NCI-H2196 (cell line): ENCODE measurements at regions not wholly inside any gene's neighbourhood (a gene's known extent, or its start where the extent isn't known, plus 50 kb on each side); places are given as distances from the start of the nearest gene placed in this dataset.

Source experiments
- DNase-seq: peaks from one replicate; lab custom pipeline; 2025; ENCODE audit not compliant: unreplicated experiment; lab: John Stamatoyannopoulos, UW

- no peak for DNase-seq
These were observed 294.9 kb upstream of the ATP5MC3 start for GRCh38 chr2:175476374-175476773.

GRCh38 chr2:175475130-175475529 is 293.6 kb upstream of the ATP5MC3 start:
- DNase-seq, result no peak

DNA sequence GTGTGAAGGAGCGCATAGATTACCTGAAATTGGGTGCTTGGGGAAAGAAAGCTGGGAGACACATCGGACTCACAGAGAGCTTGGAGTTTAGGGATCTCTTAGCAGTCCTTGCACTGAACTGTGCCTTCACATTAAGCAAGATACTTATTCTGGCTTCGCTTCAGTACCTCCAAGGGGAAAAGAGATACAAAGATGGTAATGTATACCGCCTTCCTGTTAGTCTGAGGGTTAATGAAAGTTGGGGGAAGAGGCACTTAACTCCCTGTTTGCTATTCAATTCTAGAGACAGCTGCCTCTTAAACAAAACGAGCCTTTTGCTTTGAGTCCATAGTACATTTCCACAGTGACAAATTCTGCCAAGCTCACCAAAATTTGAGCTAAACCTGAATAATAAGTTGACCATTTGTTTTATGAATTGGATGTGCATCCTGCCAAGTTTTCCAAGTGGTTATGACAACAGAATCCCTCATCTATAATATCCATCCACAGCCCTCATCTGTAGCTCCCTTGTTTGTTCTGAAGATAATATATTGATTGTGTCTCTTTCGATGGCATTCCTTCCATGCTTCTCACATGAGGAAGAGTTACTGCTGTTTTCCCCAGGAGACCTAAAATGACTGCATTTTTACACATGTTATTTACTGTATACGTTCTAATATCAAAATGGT is 287.1 kb upstream of the ATP5MC3 start:
- peak; percentile 37 for DNase-seq

DNA sequence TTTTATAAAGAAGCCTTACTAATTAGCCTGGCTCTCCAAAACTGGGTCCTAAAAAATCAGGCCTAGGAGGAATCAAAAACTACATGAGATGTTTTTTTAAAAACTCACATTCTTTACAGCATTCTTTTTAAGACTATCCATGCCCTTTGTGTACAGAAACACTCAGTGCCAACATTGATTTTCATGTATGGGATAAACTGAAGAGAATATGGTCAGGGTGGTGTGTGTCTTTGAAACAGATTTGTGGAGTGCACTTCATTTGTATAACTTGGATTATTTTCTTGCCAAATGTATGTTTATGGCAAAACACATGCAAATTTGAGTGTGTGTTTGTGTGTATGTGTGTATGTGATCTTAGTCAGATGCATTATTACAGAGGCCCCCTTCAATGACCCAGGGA is 283.6 kb upstream of the ATP5MC3 start:
- no peak for DNase-seq

- DNase-seq, result no peak
These were observed 282.8 kb upstream of the ATP5MC3 start for GRCh38 chr2:175464311-175464670.

DNA sequence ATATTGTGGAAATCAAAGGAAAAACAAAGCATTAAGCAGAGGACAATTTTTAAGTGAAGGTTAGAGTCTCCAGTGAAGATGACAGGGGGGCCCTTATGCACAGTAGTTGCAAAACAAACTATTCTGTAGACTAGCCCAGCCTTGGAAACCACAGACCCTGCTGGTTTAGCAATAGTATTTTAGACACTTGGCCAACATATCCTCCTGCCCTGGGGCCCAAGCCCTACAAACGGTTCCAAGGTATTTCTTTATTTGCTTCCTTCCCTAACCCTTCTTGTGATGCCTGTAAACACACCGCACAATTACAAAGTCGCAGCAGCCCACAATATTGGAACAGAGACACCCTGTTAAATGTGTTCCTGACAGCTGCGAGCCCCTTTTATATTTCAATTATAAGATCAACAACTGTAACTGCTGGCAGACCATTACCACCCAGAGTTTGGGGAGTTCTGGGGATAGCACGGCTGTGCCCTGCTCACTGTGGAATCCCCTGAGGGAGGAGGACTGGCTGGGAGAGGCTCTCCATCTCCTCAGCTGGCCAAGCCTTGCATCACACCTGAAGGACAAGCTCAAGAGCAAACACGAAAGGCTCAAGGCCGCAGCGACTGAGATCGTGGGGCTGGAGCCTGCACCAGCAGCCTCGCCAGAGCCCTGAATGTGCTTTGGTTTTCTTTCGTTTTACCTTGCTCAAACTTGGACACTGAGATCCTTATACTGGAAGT is 282.2 kb upstream of the ATP5MC3 start:
- no peak for DNase-seq

DNA sequence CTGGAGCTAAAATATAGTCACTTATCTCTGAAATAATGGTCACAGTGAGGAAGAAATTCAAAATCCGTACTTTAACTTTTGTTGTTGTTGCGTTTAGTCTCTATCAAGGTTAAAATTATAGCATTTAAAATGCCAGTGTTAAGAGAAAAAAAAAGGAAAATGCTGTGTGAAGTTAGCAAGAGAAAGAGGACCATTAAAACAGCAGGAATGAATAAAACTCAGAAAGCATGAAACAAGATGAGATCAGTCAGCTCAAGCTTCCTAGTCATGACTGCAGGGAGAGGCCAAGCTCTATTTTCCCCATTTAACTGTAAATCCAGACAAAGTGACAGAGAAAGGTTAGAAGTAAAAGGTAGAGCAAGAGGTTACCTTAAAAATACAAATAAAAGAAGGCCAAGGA is 281.7 kb upstream of the ATP5MC3 start:
- no peak for DNase-seq

DNA sequence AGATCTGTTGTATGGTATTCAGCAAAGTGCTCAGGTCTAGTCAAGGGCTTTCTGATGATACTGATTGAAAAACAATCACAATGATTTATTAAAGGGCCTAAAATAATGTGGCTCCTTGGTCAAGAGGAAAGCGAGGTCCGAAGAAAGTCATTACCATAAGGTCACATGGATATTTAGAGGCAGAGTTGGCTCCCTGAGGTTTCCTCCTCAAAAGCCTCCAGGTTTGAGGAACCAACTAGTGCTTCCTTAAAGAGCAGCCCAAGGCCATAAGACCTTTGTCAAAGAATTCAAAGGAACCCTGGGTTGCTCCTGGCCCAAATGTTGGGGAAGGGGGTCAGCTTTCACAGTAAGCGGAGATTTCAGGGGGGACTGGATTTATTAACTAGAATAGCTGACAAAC is 280.7 kb upstream of the ATP5MC3 start:
- DNase-seq, result no peak

- peak; percentile 50 for DNase-seq
These were observed 280.3 kb upstream of the ATP5MC3 start for GRCh38 chr2:175461839-175462238.

DNA sequence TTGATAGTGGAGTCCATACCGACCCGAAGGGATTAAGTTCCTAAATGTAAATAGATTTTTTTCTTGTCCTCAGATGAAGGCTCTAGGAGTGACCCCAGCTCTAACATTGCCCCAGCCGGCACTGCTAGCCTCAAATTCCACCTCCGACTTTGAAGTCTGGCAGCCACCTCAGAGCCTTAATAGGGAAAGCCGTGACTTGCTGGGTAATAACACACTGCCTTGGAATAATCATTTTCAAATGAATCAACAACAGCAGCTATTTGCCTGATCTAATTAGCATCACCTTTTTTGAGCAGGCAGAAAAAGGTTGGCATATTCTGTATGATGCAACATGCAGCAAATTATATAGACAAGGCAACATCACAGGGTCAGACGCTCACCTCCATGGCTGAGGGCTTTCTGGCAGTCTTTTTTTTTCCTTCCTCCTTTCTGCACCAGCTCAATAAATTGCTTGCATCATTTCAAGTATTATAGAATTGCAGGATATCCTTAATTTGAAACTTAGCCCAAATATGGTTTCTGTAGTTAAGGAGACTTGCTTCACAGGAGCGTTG is 276.5 kb upstream of the ATP5MC3 start:
- no peak for DNase-seq

DNA sequence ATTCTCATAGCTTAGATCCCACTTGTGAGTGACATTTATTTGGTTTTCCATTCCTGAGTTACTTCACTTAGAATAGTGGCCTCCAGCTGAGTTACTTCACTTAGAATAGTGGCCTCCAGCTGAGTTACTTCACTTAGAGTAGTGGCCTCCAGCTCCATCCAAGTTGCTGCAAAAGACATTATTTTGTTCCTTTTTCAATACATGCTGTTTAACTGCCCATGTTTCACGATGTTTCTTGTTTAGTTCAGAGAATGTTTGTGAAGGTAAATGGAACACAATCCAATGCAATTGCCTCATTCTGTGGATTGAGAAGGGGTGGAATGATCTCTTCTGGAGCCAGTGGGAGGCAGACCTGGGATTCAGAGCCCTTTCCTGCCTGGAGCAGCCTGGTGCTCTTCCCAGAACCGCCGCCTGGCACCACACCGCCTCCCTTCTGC is 273.5 kb upstream of the ATP5MC3 start:
- no peak for DNase-seq

- no peak for DNase-seq
These were observed 268.7 kb upstream of the ATP5MC3 start for GRCh38 chr2:175450029-175450760.

GRCh38 chr2:175449616-175450015 is 268.1 kb upstream of the ATP5MC3 start:
- DNase-seq, result no peak

DNA sequence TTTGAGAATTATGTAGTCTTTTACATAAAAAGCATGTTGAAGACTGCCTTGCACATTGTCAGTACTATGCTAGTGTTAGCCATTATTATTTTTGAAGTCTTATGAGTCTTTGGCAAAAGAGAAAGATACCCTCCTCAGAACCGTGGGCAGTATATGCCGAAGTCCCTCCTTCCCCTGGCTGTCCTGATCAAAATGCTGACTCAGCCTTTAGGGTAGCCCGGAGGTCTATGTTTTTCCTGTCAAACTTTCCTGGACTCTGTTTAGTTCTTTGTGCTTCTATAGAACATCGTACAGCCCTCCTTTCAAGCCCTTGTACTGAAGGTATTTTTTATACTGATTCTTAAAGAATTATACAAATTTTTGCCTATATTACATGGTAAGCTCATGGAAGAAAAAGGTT is 264.7 kb upstream of the ATP5MC3 start:
- DNase-seq, result no peak

- DNase-seq, result no peak
These were observed 263.8 kb upstream of the ATP5MC3 start for GRCh38 chr2:175445281-175445680.

- no peak for DNase-seq
These were observed 260.9 kb upstream of the ATP5MC3 start for GRCh38 chr2:175442441-175442840.

GRCh38 chr2:175441181-175441761 is 259.8 kb upstream of the ATP5MC3 start:
- DNase-seq, result no peak

DNA sequence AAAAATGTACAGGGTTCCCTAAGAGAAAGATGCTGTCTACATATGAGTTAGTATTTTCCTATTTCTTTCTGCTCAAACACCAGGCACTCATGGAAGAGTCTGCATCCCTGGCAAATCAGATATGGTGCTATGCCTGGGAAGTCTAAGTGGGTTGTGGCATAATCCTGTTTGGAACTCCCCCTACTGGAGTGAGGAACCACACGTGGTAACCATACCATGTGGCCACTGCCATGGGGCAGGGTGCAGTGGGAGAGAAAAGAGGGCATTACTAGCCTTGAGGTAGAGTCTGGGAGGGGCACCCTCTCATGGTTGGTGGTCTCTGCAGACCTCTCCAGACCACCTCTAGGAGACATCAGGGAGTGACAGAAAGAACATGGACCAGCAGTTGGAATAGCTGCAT is 257.9 kb upstream of the ATP5MC3 start:
- no peak for DNase-seq

DNA sequence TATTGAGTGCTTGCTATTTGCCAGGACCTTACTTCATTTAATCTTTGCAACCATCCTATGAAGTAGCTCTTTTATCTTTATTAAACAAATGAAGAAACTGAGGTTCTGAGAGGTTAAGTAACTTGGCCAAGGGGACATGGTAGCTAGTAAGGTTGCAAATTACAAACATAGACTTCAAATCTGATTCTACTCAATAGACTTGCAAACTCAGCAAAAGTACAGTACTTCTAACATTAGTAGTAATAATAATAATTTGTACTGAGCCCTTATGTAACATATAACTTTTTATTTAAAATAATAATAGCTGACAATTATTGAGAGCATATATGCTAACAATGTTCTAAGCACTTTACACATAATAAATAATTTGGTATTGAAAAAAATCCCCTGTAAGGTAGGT is 255.7 kb upstream of the ATP5MC3 start:
- no peak for DNase-seq

- DNase-seq, result no peak
These were observed 254.6 kb upstream of the ATP5MC3 start for GRCh38 chr2:175436076-175436475.

GRCh38 chr2:175435012-175435411 is 253.5 kb upstream of the ATP5MC3 start:
- DNase-seq, result no peak

DNA sequence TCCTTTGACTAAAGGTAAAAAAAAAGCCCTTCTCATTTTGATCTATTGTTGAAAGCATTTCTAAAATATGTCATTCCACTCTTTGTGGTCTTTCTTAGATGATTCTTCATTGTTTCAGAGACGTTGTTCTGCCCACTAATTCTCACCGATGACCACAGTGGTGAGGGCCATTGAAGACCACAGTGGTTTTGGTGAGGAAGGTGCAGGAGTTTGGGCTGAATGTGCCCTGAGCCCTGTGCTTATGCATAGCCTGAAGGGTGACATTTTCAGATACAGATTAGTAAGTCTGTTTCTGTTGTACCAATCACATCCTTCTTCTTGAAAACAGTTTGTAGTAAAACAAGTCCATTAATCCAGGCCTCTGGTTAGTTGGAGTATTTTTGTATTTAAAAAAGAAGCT is 251.3 kb upstream of the ATP5MC3 start:
- DNase-seq, result no peak
